HepG2 (cell line): ENCODE measurements at regions not wholly inside any gene's neighbourhood (a gene's known extent, or its start where the extent isn't known, plus 50 kb on each side); places are given as distances from the start of the nearest gene placed in this dataset.

Experiments
- ATAC-seq: fragments of 200-7000 bp; cut with Tn5 transposase; 3 replicates; pipeline ENCODE4 v1.9.1; 2020; ENCODE audit warnings: mild to moderate bottlenecking, moderate library complexity
- BruUV-seq: library from RNA; stranded (reverse); fragments of 400-500 nt; replicated peaks from 2 replicates; lab custom pipeline; 2021; lab: Mats Ljungman, UMichigan
- CTCF ChIA-PET: fragments of 300-600 bp; formaldehyde crosslinking; extraction: SDS; loops from one replicate; lab custom pipeline; 2021; ENCODE audit warnings: low total read pairs, inconsistent platforms, low intra/inter-chr PET ratio; lab: Yijun Ruan, JAX
- POLR2A ChIA-PET: fragments of 350-600 bp; sonication (Branson Sonifier 250); formaldehyde crosslinking; loops from one replicate; lab custom pipeline; 2020; ENCODE audit warnings: antibody characterized with exemption, inconsistent platforms; lab: Yijun Ruan, JAX
- DNase-seq: peaks from one replicate; pipeline ENCODE4 v3.0.0-alpha.2; 2015; ENCODE audit warnings: low spot score
- FAIRE-seq: peaks from 3 replicates; lab custom pipeline; 2011; peaks lifted over from hg19 to GRCh38; lab: Jason Lieb, UNC
- H2AFZ ChIP-seq: one replicate; pipeline ENCODE4 v1.6.1; 2011; ENCODE audit warnings: low read length, inconsistent platforms
- H3K27ac ChIP-seq: fragments of 300-600 bp; 3 replicates; pipeline ENCODE4 v1.8.0; 2011; ENCODE audit warnings: mixed run types, mild to moderate bottlenecking, mixed read lengths, low read length, inconsistent platforms; ENCODE audit not compliant: insufficient read depth; ENCODE audit errors: extremely low read length
- H3K27me3 ChIP-seq, 2 experiments: fragments of 200-600 bp in 1 of 2; 2 replicates in 1 of 2; 3 replicates in 1 of 2; pipeline versions ENCODE4 v1.6.0 to v1.8.0; 2011; ENCODE audit warnings: low read length in 2 of 2, mild to moderate bottlenecking in 2 of 2, moderate library complexity in 2 of 2, inconsistent platforms in 1 of 2; ENCODE audit not compliant: insufficient read depth in 2 of 2, control insufficient read depth in 1 of 2
- H3K36me3 ChIP-seq, 2 experiments: fragments of 200-600 bp in 1 of 2; replicated peaks in 1 of 2; 2 replicates in 1 of 2; 3 replicates in 1 of 2; pipeline versions ENCODE4 v1.5.1 to v1.8.0; 2011; ENCODE audit warnings: low read length in 2 of 2, inconsistent platforms in 1 of 2; ENCODE audit not compliant: insufficient read depth in 2 of 2, control insufficient read depth in 1 of 2
- H3K4me1 ChIP-seq: 2 replicates; pipeline ENCODE4 v1.5.1; 2012; ENCODE audit warnings: low read length, inconsistent platforms; ENCODE audit not compliant: insufficient read depth
- H3K4me2 ChIP-seq: 2 replicates; pipeline ENCODE4 v1.6.0; 2011; ENCODE audit warnings: low read depth, low read length, inconsistent platforms
- H3K4me3 ChIP-seq, 3 experiments: fragments of 200-600 bp in 1 of 3; sonication (generic), shearing (Covaris generic) in 1 of 3; replicated peaks in 1 of 3; 2 replicates each; pipeline ENCODE4 v1.5.1; 2011 to 2016; ENCODE audit warnings: low read length in 3 of 3, inconsistent platforms in 2 of 3, low read depth in 2 of 3, mild to moderate bottlenecking in 2 of 3, control low read depth in 1 of 3, mixed read lengths in 1 of 3; ENCODE audit not compliant: insufficient read depth in 1 of 3
- H3K79me2 ChIP-seq: one replicate; pipeline ENCODE4 v1.6.1; 2011; ENCODE audit warnings: low read length, inconsistent platforms; ENCODE audit not compliant: insufficient read depth
- H3K9ac ChIP-seq: 2 replicates; pipeline ENCODE4 v1.6.0; 2011; ENCODE audit warnings: mild to moderate bottlenecking, low read depth, low read length, inconsistent platforms; ENCODE audit not compliant: insufficient read depth
- H3K9me3 ChIP-seq: 2 replicates; pipeline ENCODE4 v1.5.1; 2012; ENCODE audit warnings: mild to moderate bottlenecking, low read length
- H4K20me1 ChIP-seq: 2 replicates; pipeline ENCODE4 v1.6.0; 2011; ENCODE audit warnings: inconsistent platforms, mild to moderate bottlenecking, low read length, moderate library complexity; ENCODE audit not compliant: insufficient read depth
- EP300 ChIP-seq, 3 experiments: sonication (generic) in 1 of 3; formaldehyde crosslinking in 1 of 3; IDR thresholded peaks; 2 replicates each; pipeline versions ENCODE4 v1.5.1 to v1.6.1; 2011 to 2020; ENCODE audit warnings: low read depth in 2 of 3, low read length in 2 of 3, borderline replicate concordance in 1 of 3, improper control_type of control experiment in 1 of 3, mild to moderate bottlenecking in 1 of 3, missing genetic modification reagents in 1 of 3, moderate library complexity in 1 of 3
- HMG20B ChIP-seq: conservative IDR thresholded peaks from 2 replicates; pipeline ENCODE4 v1.6.1; 2016; ENCODE audit warnings: missing genetic modification reagents, missing compliant biosample characterization
- IRF2 ChIP-seq: IDR thresholded peaks from 2 replicates; pipeline ENCODE4 v1.6.1; 2018; ENCODE audit warnings: missing genetic modification reagents, missing compliant biosample characterization
- KAT7 ChIP-seq: IDR thresholded peaks from 2 replicates; pipeline ENCODE4 v1.6.1; 2018; ENCODE audit warnings: borderline replicate concordance, missing compliant biosample characterization
- KDM5A ChIP-seq: fragments of 200-600 bp; sonication (generic); IDR thresholded peaks from 2 replicates; pipeline ENCODE4 v1.7.0; 2018; ENCODE audit warnings: antibody characterized with exemption, mild to moderate bottlenecking, low read length, borderline replicate concordance
- KLF15 ChIP-seq: sonication (generic); formaldehyde crosslinking; IDR thresholded peaks from 2 replicates; pipeline ENCODE4 v1.8.1; 2023; ENCODE audit warnings: borderline replicate concordance, mild to moderate bottlenecking, inconsistent platforms, missing genetic modification reagents, mixed read lengths
- MEIS1 ChIP-seq: sonication (generic); formaldehyde crosslinking; IDR thresholded peaks from 2 replicates; pipeline ENCODE4 v1.9.0; 2021; ENCODE audit warnings: mild to moderate bottlenecking, missing genetic modification reagents, moderate library complexity, borderline replicate concordance
- RFX3 ChIP-seq: IDR thresholded peaks from 2 replicates; pipeline ENCODE4 v1.6.1; 2016; ENCODE audit warnings: missing biosample characterization, missing genetic modification reagents
- ZNF260 ChIP-seq: sonication (generic); formaldehyde crosslinking; IDR thresholded peaks from 2 replicates; pipeline ENCODE4 v1.4.0; 2020; ENCODE audit warnings: missing genetic modification reagents, low read depth, mild to moderate bottlenecking, borderline replicate concordance
- ZNF296 ChIP-seq: sonication (generic); formaldehyde crosslinking; conservative IDR thresholded peaks from 2 replicates; pipeline ENCODE4 v1.5.0; 2020; ENCODE audit warnings: mild to moderate bottlenecking, missing genetic modification reagents
- ZNF333 ChIP-seq: sonication (generic); formaldehyde crosslinking; IDR thresholded peaks from 2 replicates; pipeline ENCODE4 v1.4.0; 2020; ENCODE audit warnings: mild to moderate bottlenecking, missing genetic modification reagents, borderline replicate concordance
- ZNF335 ChIP-seq: sonication (generic); formaldehyde crosslinking; IDR thresholded peaks from 2 replicates; pipeline ENCODE4 v1.4.0; 2020; ENCODE audit warnings: missing genetic modification reagents
- in situ Hi-C: cut with HindIII; loops from 2 replicates; pipeline ENCODE4 v1.10.0; 2017; ENCODE audit warnings: low pct_unique_long_range_greater_than_20kb; ENCODE audit not compliant: extremely low pct_ligation_motif_present
- intact Hi-C: fragments of 100-400 bp; cut with micrococcal nuclease; formaldehyde crosslinking; loops from one replicate; pipeline ENCODE4 v1.10.0; 2022; ENCODE audit not compliant: unreplicated experiment
- TF ChIP-seq, protein P1 (sequence below): sonication (generic); formaldehyde crosslinking; IDR thresholded peaks from 2 replicates; pipeline ENCODE4 v1.4.0; 2020; ENCODE audit warnings: missing genetic modification reagents
- TF ChIP-seq, protein P2 (sequence below): IDR thresholded peaks from 2 replicates; pipeline ENCODE4 v1.6.1; 2016

DNA sequence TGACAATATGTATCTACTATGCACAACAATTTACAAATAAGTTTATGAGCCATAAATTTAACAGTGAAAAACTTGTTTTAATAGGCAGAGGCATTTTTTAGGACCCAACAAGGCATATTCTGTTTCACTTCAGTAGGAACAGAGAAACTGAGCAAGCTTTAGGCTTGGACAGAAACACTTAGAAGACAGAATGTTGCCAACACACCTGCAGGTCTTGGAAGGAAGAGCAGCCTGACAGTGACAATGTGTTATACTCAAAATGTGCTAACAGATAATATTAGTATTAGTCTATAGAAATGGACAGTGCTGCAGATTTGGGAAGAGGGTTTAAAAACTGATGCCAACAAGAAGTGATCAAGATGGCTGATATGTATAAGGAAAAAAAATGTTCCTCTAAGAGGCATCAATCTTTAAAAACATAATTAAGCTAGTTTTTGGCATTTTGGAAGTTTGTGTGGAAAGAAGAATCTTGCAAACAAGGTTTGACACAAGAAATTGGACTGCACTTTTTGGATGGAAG is 297.1 kb upstream of the FSIP2 start:
- H3K9ac ChIP-seq, result no peak overlapping the region
- no peaks in the 10 kb centered on the region for H3K79me2 ChIP-seq
- no peak for TF ChIP-seq EP300 (IDR thresholded peaks at IDR 0.05; ENCODE audit: low read depth in 2 of 2, low read length in 2 of 2)
- no peak for TF ChIP-seq EP300 (CRISPR knock-in tag; IDR thresholded peaks at IDR 0.05; ENCODE audit: borderline replicate concordance)
- TF ChIP-seq KAT7 (CRISPR knock-in tag), result no peak
- no peak for TF ChIP-seq ZNF335 (CRISPR knock-in tag)
- no peak for TF ChIP-seq ZNF260 (CRISPR knock-in tag)
- no peak for TF ChIP-seq HMG20B
- TF ChIP-seq RFX3, result no peak
- TF ChIP-seq MEIS1, result no peak
- TF ChIP-seq KDM5A, result no peak
- TF ChIP-seq IRF2 (CRISPR knock-in tag), result no peak
- TF ChIP-seq ZNF333 (CRISPR knock-in tag), result no peak
- TF ChIP-seq, protein P1, sequence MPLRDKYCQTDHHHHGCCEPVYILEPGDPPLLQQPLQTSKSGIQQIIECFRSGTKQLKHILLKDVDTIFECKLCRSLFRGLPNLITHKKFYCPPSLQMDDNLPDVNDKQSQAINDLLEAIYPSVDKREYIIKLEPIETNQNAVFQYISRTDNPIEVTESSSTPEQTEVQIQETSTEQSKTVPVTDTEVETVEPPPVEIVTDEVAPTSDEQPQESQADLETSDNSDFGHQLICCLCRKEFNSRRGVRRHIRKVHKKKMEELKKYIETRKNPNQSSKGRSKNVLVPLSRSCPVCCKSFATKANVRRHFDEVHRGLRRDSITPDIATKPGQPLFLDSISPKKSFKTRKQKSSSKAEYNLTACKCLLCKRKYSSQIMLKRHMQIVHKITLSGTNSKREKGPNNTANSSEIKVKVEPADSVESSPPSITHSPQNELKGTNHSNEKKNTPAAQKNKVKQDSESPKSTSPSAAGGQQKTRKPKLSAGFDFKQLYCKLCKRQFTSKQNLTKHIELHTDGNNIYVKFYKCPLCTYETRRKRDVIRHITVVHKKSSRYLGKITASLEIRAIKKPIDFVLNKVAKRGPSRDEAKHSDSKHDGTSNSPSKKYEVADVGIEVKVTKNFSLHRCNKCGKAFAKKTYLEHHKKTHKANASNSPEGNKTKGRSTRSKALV, result no peak
- TF ChIP-seq, protein P2, sequence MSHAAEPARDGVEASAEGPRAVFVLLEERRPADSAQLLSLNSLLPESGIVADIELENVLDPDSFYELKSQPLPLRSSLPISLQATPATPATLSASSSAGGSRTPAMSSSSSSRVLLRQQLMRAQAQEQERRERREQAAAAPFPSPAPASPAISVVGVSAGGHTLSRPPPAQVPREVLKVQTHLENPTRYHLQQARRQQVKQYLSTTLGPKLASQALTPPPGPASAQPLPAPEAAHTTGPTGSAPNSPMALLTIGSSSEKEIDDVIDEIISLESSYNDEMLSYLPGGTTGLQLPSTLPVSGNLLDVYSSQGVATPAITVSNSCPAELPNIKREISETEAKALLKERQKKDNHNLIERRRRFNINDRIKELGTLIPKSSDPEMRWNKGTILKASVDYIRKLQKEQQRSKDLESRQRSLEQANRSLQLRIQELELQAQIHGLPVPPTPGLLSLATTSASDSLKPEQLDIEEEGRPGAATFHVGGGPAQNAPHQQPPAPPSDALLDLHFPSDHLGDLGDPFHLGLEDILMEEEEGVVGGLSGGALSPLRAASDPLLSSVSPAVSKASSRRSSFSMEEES, result no peak
- no peak for TF ChIP-seq KLF15
- TF ChIP-seq ZNF296 (CRISPR knock-in tag), result no peak
- no TSS peak for BruUV-seq
- in situ Hi-C loops (no loop called here), intact Hi-C loops (no loop called here)
- no peaks in the 10 kb centered on the region for H3K4me1 ChIP-seq
- no peaks in the 10 kb centered on the region for H3K9me3 ChIP-seq
- H2AFZ ChIP-seq, result no peak overlapping the region
- H3K4me3 ChIP-seq, result no peak overlapping the region
- FAIRE-seq (no peak), DNase-seq (no peak), ATAC-seq (no peak)
- H3K27me3 ChIP-seq, result no peaks in the 10 kb centered on the region
- ChIA-PET CTCF (no interaction called here), POLR2A (no interaction called here)
- no peak overlapping the region for H3K27ac ChIP-seq
- H4K20me1 ChIP-seq, result no peaks in the 10 kb centered on the region
- no peak overlapping the region for H3K4me2 ChIP-seq
- H3K36me3 ChIP-seq, result no peaks in the 10 kb centered on the region
